SU-DHL-6 (cell line): ENCODE measurements at regions not wholly inside any gene's neighbourhood (a gene's known extent, or its start where the extent isn't known, plus 50 kb on each side); places are given as distances from the start of the nearest gene placed in this dataset.

Experiments used
- EZH2phosphoT487 ChIP-seq: fragments of 200-600 bp; sonication (generic), shearing (Covaris generic); conservative IDR thresholded peaks from 2 replicates; pipeline ENCODE4 v1.6.1; 2018; ENCODE audit warnings: mild to moderate bottlenecking, antibody characterized with exemption, low read length, moderate library complexity, mixed read lengths
- TF ChIP-seq, protein P1 (sequence below): fragments of 200-600 bp; sonication (generic); IDR thresholded peaks from one replicate; pipeline ENCODE4 v1.5.1; 2017; ENCODE audit warnings: antibody characterized with exemption, mild to moderate bottlenecking, low read length, moderate library complexity; ENCODE audit not compliant: insufficient read depth, poor library complexity, severe bottlenecking

DNA sequence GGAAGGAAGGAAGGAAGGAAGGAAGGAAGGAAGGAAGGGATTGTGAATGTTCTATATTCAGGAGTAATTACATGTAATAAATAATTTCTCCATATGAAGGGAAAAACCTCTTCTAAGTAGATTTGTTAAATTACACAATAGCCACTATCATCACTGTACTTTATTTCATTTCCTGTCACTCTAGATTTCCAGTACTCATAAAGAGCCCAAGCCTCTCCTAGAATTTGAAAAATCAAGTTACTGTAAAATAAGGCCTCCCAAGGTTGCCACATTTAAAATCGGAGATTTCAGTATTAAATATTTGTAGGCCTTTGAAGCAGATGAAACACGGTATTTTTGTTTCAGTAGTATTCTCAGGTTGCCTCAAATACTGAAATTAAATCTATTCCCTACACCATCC lies 499.0 kb downstream of the CDH10 start:
- TF ChIP-seq, protein P1, sequence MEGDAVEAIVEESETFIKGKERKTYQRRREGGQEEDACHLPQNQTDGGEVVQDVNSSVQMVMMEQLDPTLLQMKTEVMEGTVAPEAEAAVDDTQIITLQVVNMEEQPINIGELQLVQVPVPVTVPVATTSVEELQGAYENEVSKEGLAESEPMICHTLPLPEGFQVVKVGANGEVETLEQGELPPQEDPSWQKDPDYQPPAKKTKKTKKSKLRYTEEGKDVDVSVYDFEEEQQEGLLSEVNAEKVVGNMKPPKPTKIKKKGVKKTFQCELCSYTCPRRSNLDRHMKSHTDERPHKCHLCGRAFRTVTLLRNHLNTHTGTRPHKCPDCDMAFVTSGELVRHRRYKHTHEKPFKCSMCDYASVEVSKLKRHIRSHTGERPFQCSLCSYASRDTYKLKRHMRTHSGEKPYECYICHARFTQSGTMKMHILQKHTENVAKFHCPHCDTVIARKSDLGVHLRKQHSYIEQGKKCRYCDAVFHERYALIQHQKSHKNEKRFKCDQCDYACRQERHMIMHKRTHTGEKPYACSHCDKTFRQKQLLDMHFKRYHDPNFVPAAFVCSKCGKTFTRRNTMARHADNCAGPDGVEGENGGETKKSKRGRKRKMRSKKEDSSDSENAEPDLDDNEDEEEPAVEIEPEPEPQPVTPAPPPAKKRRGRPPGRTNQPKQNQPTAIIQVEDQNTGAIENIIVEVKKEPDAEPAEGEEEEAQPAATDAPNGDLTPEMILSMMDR = no peak
- no peak for TF ChIP-seq EZH2phosphoT487
